MM.1S (cell line): ENCODE measurements at regions not wholly inside any gene's neighbourhood (a gene's known extent, or its start where the extent isn't known, plus 50 kb on each side); places are given as distances from the start of the nearest gene placed in this dataset.

ENCODE experiments used
- CTCF ChIP-seq: fragments of 300-600 bp; sonication (generic); IDR thresholded peaks from 2 replicates; pipeline ENCODE4 v1.5.1; 2016; ENCODE audit warnings: antibody characterized with exemption, low read length, mixed read lengths
- EZH2 ChIP-seq: fragments of 300-600 bp; sonication (generic); optimal IDR thresholded peaks from 2 replicates; pipeline ENCODE3; 2017; ENCODE audit warnings: low read depth, mild to moderate bottlenecking, antibody characterized with exemption, low read length, mixed read lengths
- EZH2phosphoT487 ChIP-seq: fragments of 300-600 bp; sonication (generic); IDR thresholded peaks from 2 replicates; pipeline ENCODE4 v1.6.1; 2018; ENCODE audit warnings: antibody characterized with exemption, low read length

- TF ChIP-seq CTCF (no peak), EZH2 (no peak), EZH2phosphoT487 (no peak)
Measured at GRCh38 chr13:73283636-73284035, 224.8 kb downstream of the KLF5 start.
